ENCODE measurements at regions not wholly inside any gene's neighbourhood (a gene's known extent, or its start where the extent isn't known, plus 50 kb on each side); places are given as distances from the start of the nearest gene placed in this dataset.
"Not testable (repeated sequence)": the region's sequence is repeated elsewhere in the genome, so short reads cannot be mapped to it uniquely, and the experiment has no call there.

DNA sequence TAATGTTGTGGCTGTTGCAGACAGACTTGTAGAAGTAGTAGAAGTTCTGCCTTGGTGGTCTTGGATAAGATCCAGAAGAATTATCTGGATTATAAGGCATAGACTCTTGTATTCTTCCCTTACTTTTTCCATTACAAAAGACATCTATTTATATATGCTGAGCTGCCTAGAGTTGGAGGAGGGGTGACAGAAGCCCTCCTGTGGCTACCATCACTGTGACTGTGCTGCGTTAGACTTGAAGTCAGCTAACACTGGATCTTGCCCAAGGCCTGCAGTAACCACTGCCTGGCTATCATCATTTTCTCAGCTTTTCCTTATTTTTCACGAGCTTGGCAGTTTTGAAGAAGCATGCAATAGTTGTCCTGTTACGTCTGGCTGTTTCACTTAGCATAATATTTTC is 684.8 kb upstream of the BCHE start:
- no peak for DNase-seq (ENCODE audit: low read depth, low spot score)

DNA sequence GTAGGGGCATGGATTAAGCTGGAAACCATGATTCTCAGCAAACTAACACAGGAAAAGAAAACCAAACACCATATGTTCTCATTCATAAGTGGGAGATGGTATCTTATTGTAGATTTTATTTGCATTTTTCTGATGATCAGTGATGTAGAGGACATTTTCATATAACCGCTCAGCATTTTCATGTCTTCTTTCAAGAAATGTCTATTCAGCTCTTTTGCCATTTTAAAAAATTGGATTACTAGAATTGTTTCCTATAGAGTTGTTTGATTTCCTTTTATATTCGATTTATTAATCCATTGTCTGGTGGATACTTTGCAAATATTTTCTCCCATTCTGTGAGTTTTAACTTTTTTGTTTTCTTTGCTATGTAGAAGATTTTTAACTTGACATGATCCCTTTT is 682.2 kb upstream of the BCHE start:
- no peak for DNase-seq (ENCODE audit: low read depth, low spot score)

- no peak for DNase-seq (ENCODE audit: low read depth, low spot score)
These were observed 680.8 kb upstream of the BCHE start for GRCh38 chr3:166518040-166518439.

- no peak for DNase-seq (ENCODE audit: low read depth, low spot score)
These were observed 673.2 kb upstream of the BCHE start for GRCh38 chr3:166510382-166510781.

DNA sequence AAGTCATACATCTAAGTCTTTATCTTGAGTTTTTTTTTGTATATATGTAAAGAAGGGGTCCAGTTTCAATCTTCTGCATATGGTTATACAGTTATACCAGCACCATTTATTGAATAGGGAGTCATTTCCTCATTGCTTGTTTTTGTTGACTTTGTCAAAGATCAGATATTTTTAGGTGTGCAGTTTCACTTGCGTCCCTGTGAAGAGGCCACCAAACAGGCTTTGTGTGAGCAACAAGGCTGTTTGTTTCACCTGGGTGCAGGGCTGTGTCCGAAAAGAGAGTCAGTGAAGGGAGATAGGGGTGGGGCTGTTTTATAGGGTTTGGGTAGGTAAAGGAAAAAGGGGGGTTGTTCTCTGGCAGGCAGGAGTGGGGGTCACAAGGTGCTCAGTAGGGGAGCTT is 663.2 kb upstream of the BCHE start:
- DNase-seq (ENCODE audit: low read depth, low spot score) = not testable (repeated sequence)

DNA sequence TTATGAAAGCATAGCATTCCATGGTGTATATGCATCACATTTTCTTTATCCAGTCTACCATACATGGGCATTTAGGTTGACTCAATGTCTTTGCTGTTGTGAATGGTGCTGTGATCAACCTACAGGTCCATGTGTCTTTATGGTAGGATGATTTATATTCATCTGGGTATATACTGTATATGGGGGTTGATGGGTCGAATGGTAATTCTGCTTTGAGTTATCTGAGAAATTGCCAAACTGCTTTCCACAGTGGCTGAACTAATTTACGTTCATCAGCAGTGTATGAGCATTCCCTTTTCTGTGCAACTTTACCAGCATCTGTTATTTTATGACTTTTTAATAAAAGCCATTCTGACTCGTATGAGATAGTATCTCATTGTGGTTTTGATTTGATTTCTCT is 662.4 kb upstream of the BCHE start:
- no peak for DNase-seq (ENCODE audit: low read depth, low spot score)

GRCh38 chr3:166498446-166498845 is 661.2 kb upstream of the BCHE start:
- no peak for DNase-seq (ENCODE audit: low read depth, low spot score)

DNA sequence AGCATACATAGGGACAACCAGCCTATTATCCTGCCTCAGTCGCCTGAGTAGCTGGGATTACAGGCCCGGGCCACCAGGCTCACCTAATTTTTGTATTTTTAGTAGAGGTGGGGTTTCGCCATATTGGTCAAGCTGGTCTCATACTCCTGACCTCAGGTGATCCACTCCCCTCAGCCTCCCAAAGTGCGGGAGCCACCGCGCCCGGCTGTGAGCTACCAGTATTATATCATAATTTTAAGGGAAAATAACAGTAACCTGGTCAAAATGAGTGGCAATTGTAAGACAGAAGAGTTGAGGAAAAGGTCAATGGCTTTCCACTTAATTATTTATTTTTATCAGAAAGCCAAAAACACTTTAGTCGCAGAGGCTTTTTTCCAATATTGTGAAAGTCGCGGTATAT is 652.6 kb upstream of the BCHE start:
- no peak for DNase-seq (ENCODE audit: low read depth, low spot score)

DNA sequence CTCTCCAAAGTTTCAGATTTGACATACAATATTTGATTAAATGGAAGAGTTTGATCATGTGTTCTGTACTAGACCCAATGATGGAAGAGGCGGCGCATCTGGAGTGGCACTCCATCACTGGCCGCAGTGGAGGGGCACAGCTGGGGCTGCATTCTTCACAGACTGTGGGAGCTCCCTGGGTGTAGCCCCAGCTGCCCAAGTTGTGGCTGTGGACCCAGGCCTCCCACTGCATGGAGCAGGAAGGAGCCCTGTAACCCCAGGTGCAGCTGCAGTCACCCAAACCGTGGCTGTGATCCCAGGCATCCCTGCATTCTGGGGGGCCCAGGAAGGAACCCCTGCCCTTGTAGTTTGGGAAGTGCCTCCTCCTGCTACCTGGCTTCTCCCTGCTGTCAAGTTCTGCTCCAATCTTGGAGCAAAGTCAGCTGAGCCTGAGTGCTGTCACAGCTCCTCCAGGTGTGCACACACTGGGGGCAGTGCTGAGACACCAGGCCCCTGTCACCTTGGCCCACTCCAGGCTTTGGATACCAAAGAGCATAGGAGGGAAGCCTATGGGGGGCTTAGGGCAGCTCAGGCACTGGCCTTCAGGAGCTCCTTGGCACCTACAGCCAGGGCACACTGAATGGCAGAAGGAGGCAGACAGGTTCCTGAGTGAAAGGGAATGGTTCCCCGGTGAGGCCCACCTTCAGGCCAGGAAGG is 651.9 kb upstream of the BCHE start:
- no peak for DNase-seq (ENCODE audit: low read depth, low spot score)

DNA sequence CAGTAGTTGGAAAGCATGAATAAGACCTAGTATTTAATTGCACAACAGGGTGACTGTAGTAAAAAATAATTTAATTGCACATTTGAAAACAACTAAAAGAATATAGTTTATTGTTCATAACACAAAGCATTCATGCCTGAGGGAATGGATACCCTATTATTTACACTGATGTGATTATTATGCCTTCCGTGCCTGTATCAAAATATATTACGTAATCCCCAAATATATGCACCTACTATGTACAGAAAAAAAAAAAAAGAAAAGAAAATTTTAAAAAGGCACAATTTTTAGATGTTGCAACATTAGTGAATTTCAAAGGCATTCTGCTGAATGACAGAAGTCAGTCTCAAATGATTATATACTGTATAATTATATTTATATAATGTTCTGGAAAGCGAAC is 647.2 kb upstream of the BCHE start:
- no peak for DNase-seq (ENCODE audit: low read depth, low spot score)

GRCh38 chr3:166481340-166481739 is 644.1 kb upstream of the BCHE start:
- no peak for DNase-seq (ENCODE audit: low read depth, low spot score)

DNA sequence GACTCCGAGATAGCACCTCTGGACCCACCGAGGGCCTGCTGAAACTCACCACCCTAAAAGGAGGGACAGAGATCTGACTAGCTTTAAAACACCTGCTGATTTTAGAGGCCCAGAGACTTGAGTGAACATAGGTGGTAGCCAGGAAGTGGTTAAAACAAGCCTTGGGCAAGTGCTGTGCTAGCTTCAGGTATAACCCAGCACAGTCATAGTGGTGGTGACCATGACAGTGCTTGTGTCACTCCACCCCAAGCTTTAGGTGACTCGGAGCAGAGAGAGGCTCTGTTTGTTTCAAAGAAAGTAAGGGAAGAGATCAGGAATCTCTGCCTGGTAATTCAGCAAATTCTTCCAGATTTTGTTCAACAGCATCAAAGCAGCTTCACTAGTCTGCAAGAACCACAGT is 641.1 kb upstream of the BCHE start:
- DNase-seq (ENCODE audit: low read depth, low spot score) = no peak

GRCh38 chr3:166473501-166473900 is 636.3 kb upstream of the BCHE start:
- no peak for DNase-seq (ENCODE audit: low read depth, low spot score)

DNA sequence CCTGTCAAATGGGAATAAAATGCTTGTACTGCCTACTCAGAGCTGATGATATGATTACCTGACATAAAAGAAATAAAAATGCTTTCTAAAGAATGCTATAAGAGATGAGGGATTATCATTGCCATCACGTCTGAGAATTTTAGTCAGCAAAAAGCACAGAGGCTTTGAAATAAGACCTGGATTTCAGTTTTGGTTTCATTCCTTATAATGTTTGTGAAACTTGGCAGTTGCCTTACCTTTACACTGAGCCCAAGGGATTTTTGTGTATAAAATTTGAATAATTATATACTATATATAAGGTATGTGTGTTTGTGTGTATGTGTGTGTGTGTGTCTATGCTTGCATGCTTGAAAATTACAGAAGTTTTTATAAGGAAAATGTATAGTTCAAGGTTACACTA is 634.8 kb upstream of the BCHE start:
- DNase-seq (ENCODE audit: low read depth, low spot score) = no peak

GRCh38 chr3:166471074-166471767 is 634.0 kb upstream of the BCHE start:
- no peak for DNase-seq (ENCODE audit: low read depth, low spot score)

- no peak for DNase-seq (ENCODE audit: low read depth, low spot score)
These were observed 625.8 kb upstream of the BCHE start for GRCh38 chr3:166462891-166463470.

- no peak for DNase-seq (ENCODE audit: low read depth, low spot score)
These were observed 624.4 kb upstream of the BCHE start for GRCh38 chr3:166461626-166462025.

- no peak for DNase-seq (ENCODE audit: low read depth, low spot score)
These were observed 620.2 kb upstream of the BCHE start for GRCh38 chr3:166457382-166457781.

DNA sequence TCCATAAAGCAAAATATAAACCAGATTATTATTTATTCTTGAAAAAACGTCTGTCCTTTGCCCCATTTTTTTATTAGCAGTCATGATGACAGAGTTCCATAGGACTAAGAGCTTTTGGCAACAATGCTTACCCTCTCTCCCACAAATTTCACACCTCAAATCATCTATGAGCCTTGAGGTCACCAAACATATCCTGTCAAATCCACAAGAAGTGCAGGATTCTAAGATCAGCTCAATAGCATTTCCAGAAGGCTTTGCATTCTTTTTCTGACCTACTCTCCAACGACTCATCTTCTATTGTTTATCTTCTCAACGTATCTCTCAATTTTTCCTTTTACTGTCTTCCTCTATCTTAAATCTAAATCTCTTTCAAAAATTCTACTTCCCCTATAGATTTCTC is 619.1 kb upstream of the BCHE start:
- peak; percentile 9 for DNase-seq (ENCODE audit: low read depth, low spot score)

- peak; percentile 47 for DNase-seq (ENCODE audit: low read depth, low spot score)
These were observed 618.5 kb upstream of the BCHE start for GRCh38 chr3:166455744-166456143.

DNA sequence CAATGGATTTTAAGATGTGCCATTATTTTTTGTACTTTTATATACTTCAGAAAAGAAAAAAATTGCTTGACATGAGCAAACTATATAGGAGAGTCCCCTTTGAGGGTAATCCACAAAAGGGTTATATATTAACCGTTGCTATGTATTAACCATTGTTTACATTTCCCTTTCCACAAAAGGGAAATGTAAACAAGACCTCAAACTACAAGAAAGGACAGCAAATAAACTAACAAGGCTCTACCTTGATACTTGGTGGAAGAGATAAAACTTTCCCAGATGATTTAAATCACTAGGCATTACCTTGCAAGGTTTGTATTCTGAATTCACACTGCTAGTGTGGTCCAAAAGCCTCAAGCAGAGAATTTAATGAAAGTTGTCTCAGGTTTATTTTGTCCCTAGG is 616.3 kb upstream of the BCHE start:
- DNase-seq (ENCODE audit: low read depth, low spot score) = no peak

GRCh38 chr3:166451997-166452396 is 614.8 kb upstream of the BCHE start:
- DNase-seq (ENCODE audit: low read depth, low spot score) = no peak

- no peak for DNase-seq (ENCODE audit: low read depth, low spot score)
These were observed 610.3 kb upstream of the BCHE start for GRCh38 chr3:166447513-166447912.
